ENCODE measurements at regions not wholly inside any gene's neighbourhood (a gene's known extent, or its start where the extent isn't known, plus 50 kb on each side); places are given as distances from the start of the nearest gene placed in this dataset.

- peak in 2 of 5 donors; percentile 27 to 41 for DNase-seq
- no peaks in the 10 kb centered on the region for H3K27me3 ChIP-seq (ENCODE audit: control insufficient read depth, insufficient read depth, low read length)
- H3K4me3 ChIP-seq (ENCODE audit: low read length in 3 of 3), result no peak overlapping the region
- no peak overlapping the region for H3K27ac ChIP-seq (ENCODE audit: low read depth in 2 of 2, low read length in 2 of 2)
- no peak for FAIRE-seq
- H3K9ac ChIP-seq (ENCODE audit: low read length in 3 of 3), result no peak overlapping the region
- H3K9me3 ChIP-seq (ENCODE audit: control insufficient read depth in 2 of 3, insufficient read depth in 1 of 3, low read length in 3 of 3), result no peaks in the 10 kb centered on the region
- no peaks in the 10 kb centered on the region for H3K4me1 ChIP-seq (ENCODE audit: control insufficient read depth in 2 of 3, insufficient read depth in 2 of 3, low read depth in 1 of 3, low read length in 3 of 3)
- no peaks in the 10 kb centered on the region for H3K36me3 ChIP-seq (ENCODE audit: control insufficient read depth in 2 of 3, insufficient read depth in 3 of 3, low read length in 3 of 3)
- TF ChIP-seq CTCF (IDR thresholded peaks at IDR 0.05; ENCODE audit: borderline replicate concordance, extremely low read depth, insufficient read depth), result no peak
- intact Hi-C loops (cut with DNase I), result no loop called here
Measured at GRCh38 chr10:61076572-61077114, 132.7 kb upstream of the RHOBTB1 start.

- FAIRE-seq, result no peak
- TF ChIP-seq CTCF (IDR thresholded peaks at IDR 0.05; ENCODE audit: borderline replicate concordance, extremely low read depth, insufficient read depth), result no peak
- intact Hi-C loops (cut with DNase I), result no loop called here
- no peak overlapping the region for H3K27ac ChIP-seq (ENCODE audit: low read depth in 2 of 2, low read length in 2 of 2)
- H3K36me3 ChIP-seq (ENCODE audit: control insufficient read depth in 2 of 3, insufficient read depth in 3 of 3, low read length in 3 of 3), result no peaks in the 10 kb centered on the region
- no peak overlapping the region for H3K9ac ChIP-seq (ENCODE audit: low read length in 3 of 3)
- H3K4me1 ChIP-seq (ENCODE audit: control insufficient read depth in 2 of 3, insufficient read depth in 2 of 3, low read depth in 1 of 3, low read length in 3 of 3), result no peaks in the 10 kb centered on the region
- H3K9me3 ChIP-seq (ENCODE audit: control insufficient read depth in 2 of 3, insufficient read depth in 1 of 3, low read length in 3 of 3), result no peaks in the 10 kb centered on the region
- H3K4me3 ChIP-seq (ENCODE audit: low read length in 3 of 3), result no peak overlapping the region
- no peak for DNase-seq
- no peaks in the 10 kb centered on the region for H3K27me3 ChIP-seq (ENCODE audit: control insufficient read depth, insufficient read depth, low read length)
Measured at GRCh38 chr10:61073391-61073790, 129.4 kb upstream of the RHOBTB1 start.

- no peak for FAIRE-seq
- Histone ChIP-seq H3K27ac (ENCODE audit: low read depth in 2 of 2, low read length in 2 of 2) (no peak overlapping the region), H3K4me3 (ENCODE audit: low read length in 3 of 3) (no peak overlapping the region), H3K9ac (ENCODE audit: low read length in 3 of 3) (no peak overlapping the region), H3K27me3 (ENCODE audit: control insufficient read depth, insufficient read depth, low read length) (no peaks in the 10 kb centered on the region), H3K36me3 (ENCODE audit: control insufficient read depth in 2 of 3, insufficient read depth in 3 of 3, low read length in 3 of 3) (no peaks in the 10 kb centered on the region), H3K4me1 (ENCODE audit: control insufficient read depth in 2 of 3, insufficient read depth in 2 of 3, low read depth in 1 of 3, low read length in 3 of 3) (no peaks in the 10 kb centered on the region), H3K9me3 (ENCODE audit: control insufficient read depth in 2 of 3, insufficient read depth in 1 of 3, low read length in 3 of 3) (no peaks in the 10 kb centered on the region)
- DNase-seq, result no peak
- no peak for TF ChIP-seq CTCF (IDR thresholded peaks at IDR 0.05; ENCODE audit: borderline replicate concordance, extremely low read depth, insufficient read depth)
- intact Hi-C loops (cut with DNase I), result no loop called here
Measured at GRCh38 chr10:61071580-61071979, 127.6 kb upstream of the RHOBTB1 start.

GRCh38 chr10:61068471-61068870 lies 124.5 kb upstream of the RHOBTB1 start:
- no peak for TF ChIP-seq CTCF (IDR thresholded peaks at IDR 0.05; ENCODE audit: borderline replicate concordance, extremely low read depth, insufficient read depth)
- H3K27ac ChIP-seq (ENCODE audit: low read depth in 2 of 2, low read length in 2 of 2), result no peak overlapping the region
- FAIRE-seq (no peak), DNase-seq (no peak)
- H3K9ac ChIP-seq (ENCODE audit: low read length in 3 of 3), result no peak overlapping the region
- intact Hi-C loops (cut with DNase I), result no loop called here
- H3K27me3 ChIP-seq (ENCODE audit: control insufficient read depth, insufficient read depth, low read length), result no peaks in the 10 kb centered on the region
- H3K9me3 ChIP-seq (ENCODE audit: control insufficient read depth in 2 of 3, insufficient read depth in 1 of 3, low read length in 3 of 3), result no peaks in the 10 kb centered on the region
- H3K36me3 ChIP-seq (ENCODE audit: control insufficient read depth in 2 of 3, insufficient read depth in 3 of 3, low read length in 3 of 3), result no peaks in the 10 kb centered on the region
- H3K4me1 ChIP-seq (ENCODE audit: control insufficient read depth in 2 of 3, insufficient read depth in 2 of 3, low read depth in 1 of 3, low read length in 3 of 3), result no peaks in the 10 kb centered on the region
- H3K4me3 ChIP-seq (ENCODE audit: low read length in 3 of 3), result no peak overlapping the region

Measured in kidney (tissue), 13 donors.